ENCODE measurements at regions not wholly inside any gene's neighbourhood (a gene's known extent, or its start where the extent isn't known, plus 50 kb on each side); places are given as distances from the start of the nearest gene placed in this dataset.
"Not testable (repeated sequence)": the region's sequence is repeated elsewhere in the genome, so short reads cannot be mapped to it uniquely, and the experiment has no call there.

DNA sequence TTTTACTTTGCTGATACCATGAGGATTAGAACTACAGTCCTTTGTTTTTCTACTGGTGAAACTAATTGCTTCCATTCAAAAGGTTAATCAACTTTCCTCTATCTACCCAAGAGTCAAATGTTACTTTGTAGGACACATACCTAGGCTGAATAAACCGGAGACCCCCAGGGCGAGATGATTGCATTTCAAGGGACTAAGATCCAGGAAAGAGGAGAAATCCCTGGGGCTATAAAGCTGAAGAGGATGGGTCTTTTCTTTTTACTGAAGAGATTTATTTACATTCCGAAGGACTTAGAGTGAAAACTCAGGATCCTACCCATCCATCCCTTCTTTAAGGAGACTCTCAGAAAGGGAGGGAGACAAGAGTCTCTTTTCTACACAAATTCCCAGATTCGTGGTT lies 331.9 kb downstream of the CDH19 start:
- no peak for DNase-seq

DNA sequence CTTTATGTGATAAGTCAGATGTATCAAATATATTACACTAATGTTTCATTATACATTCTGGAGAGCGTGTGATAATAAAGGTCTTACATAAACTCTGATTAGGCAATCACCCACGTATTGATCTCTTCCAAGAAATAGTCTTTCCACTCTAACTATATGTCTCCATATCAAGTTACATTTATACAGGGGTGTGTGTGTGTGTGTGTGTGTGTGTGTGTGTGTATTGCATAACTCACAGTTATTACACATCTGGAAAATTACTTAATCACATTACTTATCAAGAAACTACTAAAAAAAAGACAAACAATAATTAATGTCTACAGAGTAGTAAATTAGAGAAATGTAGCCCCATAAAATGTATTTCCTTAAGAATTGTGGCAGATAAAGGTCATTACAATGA lies 339.8 kb downstream of the CDH19 start:
- no peak for DNase-seq

DNA sequence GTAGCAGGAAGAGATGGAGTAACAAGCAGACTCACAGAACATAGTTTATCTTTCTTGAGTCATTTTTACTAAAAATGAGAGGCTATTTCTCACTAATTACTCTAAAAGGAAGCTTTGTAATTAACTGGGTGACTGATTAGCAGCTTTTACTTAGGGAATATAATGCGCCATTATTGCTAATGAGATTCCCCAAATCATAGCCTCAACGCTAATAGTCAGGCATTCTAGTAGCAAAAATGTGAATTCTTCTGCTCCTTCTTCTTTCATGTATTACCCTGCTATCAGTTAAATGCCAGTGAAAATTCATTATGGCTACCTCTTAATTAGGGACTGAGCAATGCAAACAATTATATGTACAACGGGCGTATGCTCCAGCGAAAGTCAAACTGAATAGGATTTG lies 349.8 kb downstream of the CDH19 start:
- no peak for DNase-seq

DNA sequence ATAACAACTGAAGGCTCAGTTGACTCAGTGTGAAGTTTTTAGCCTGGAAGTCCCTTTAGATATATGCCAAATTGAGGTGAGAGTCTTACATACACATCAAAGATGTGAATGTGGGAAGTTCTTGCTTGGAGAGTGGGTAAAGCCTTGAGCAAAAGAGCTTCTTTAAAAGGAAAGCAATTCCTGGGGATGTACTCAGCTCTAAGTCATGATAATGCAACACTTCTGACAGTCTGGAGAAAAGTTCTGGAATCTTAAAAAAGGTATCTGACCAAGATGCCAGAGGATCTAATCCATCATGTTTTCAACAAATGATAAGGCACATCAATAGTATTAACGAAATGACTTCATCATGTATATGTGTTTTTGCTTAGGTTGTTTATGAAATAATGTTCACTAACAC lies 351.2 kb downstream of the CDH19 start:
- DNase-seq, result no peak

DNA sequence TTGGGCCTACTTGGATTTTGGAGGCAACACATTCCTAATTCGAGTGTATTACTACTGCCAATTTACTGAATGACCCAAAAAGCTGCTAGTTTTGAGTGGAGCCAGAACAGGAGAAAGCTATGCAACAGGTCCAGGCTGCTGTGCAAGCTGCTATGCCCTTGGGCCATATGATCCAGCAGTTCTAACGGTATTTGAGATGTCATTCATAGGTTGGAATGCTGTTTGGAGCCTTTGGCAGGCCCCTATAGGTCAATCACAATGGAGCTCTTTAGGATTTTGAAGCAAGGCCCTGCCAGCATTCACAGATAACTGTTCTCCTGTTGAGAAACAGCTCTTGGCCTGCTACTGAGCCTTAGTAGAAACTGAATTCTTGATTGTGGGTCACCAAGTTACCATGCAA lies 368.7 kb downstream of the CDH19 start:
- DNase-seq, result no peak

DNA sequence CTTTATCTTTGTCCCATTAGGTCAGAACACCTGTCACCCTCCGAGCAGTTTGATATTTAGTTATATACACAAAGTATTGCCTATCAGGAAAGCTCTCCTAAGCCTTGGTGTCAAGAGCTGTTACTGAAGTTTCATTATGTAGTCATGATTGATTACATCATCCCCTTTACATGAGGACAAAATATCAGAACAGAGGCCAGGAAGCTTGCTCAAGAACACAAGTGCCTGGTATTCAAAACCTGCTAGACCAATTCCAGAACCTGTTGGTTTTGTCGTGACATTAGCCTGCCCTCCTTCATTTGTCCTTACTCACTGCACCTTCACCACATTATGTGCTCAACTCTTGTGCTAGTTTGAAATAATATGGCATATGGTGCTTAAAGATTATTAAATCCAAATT lies 377.1 kb downstream of the CDH19 start:
- DNase-seq, result peak; percentile 8

DNA sequence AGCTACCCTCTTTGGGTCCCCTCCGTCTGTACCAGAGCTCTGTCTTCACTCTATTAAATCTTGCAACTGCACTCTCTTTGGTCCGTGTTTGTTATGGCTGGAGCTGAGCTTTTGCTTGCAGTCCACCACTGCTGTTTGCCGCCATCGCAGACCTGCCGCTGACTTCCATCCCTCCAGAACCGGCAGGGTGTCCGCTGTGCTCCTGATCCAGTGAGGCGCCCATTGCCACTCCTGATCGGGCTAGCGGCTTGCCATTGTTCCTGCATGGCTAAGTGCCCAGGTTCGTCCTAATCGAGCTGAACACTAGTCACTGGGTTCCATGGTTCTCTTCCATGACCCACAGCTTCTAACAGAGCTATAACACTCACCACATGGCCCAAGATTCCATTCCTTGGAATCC lies 380.6 kb downstream of the CDH19 start:
- DNase-seq, result not testable (repeated sequence)

DNA sequence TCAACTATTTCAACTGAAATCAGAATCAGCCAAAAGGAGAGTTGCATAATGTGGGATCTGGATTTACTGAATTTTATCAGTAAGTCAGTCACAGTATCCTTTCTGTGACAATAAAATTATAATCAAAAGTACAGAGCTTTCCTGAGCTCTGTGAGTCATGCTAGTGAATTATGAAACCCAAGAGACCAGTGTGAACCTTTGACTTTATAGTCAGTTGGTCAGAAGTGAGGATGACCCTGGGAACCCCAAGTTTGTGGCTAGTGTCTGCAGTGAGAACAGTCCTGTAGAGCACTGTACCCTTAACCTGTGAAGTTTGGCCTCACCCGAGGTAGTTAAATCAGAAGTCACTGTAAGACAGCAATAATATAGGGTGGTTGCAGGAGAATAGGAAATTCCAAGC lies 381.7 kb downstream of the CDH19 start:
- no peak for DNase-seq

DNA sequence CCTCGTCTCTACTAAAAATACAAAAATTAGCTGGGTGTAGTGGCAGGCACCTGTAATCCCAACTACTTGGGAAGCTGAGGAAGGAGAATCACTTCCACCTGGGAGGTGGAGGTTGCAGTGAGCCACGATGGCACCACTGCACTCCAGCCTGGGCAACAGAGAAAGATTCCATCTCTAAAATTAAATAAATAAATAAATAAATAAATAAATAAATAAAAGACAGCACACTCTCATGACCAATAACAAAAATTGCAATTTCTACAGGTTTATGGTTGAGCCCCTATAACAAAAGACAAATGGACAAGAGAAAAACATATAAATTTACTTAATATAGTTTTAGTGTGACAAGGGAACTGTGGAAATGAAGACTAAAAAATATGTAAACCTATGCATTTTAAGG lies 384.1 kb downstream of the CDH19 start:
- no peak for DNase-seq

DNA sequence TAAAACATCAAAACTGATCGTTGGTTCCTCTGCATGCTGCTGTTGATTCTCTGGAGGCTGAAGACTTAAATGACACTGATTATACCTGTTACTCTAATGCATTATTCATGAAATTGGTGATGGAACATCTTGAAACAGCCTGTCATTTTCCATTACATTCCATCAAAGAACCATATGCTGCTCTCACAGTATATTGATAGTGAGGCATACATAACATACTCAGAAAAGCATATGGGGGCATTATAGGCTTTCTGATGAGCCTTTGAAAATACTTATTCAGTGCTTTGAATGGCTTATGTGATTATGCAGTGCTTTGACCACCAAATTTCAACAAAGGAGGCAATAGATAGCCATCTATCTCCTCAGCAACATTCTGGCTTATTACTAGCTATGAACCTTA lies 392.1 kb downstream of the CDH19 start:
- no peak for DNase-seq

DNA sequence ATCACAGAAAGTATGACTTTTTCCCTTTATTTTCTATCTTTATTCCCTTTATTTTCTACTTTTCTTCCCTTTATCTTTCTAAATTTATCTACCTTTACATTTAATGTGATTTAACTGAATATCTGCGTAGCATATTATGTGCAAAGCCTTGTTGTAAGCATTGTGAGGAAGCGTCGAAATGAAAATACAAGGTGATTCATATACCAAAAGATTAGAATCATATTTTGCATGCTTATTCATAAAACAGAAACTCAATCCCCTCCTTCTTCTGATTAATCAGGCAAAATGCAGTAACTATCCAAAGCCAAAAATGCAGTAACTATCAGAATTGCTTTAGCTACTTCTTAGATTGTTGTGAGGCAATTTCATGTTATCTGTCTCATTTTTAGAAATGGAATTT lies 393.0 kb downstream of the CDH19 start:
- no peak for DNase-seq

DNA sequence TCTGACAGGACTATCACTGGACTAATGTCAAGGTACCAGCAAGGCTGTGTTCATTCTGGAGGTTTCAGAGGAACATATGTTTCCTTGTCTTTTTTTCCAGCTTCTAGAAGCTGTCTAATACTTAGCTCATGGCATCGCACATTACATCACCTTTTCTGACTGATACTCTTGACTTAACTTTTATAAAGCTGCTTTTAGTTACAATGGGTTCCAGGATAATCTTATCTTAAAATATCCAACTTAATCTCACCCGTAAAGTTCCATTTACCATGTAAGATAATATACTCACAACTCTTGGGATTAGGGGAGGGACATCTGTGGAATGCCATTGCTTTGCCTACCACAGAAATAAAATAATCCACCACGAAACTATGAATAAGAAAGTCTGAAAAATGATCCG lies 394.2 kb downstream of the CDH19 start:
- DNase-seq, result no peak

DNA sequence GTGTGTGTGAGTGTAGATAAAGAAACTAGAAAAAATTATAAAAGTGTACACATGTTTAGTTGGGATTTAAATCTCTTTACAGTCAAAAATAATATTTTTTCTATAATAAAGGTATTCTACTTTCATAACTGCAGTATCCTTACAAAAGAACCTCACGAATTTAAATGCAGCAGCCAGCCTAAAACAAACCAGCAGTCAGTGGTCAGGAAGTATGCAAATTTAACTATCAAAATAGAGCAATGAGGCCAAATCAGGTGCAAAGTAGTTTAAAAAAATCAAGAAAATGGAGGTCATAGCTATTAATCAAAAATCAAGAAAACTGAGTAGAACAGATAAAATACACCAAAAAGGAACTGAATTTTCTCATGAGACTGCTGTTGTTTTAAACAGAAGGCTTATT lies 407.1 kb downstream of the CDH19 start:
- DNase-seq, result no peak

DNA sequence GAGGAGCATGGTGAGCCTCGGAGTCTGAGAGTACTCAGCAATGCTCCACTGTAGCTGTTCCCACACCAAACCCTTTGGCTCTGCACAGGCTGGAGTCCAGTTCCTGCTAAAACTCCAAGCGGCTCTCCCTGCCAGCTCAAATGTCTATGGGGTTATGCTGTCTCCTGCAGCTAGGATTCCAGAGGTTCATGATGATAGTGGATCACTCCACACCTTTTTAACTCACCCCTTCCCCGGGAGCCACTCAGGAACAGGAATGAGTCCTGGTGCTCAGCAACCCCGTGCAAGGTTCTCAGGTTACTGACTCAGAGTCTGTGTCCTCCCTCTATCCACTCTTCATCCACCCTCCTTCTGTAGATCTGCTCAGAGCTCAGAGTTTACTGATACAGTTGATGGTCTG lies 410.0 kb downstream of the CDH19 start:
- DNase-seq, result no peak

DNA sequence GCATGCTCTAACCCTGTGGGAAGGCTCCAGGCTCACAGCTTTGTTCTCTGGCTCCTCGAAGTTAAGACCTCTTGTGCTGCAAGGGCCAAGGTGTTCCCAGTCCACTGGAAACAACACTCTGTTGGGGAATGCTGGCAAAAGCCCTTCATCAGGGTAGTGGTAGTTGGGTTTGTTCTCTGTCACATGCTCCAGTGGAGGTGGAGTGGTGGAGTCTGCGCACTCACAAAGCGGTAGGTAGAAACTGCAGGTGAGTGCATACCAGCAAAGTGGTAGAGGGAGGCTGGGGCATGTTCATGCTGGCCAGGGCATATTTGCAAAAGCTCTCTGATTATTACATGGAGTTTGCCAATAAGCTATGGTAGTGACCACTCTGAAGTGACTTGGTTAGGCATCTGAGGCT lies 410.5 kb downstream of the CDH19 start:
- no peak for DNase-seq

DNA sequence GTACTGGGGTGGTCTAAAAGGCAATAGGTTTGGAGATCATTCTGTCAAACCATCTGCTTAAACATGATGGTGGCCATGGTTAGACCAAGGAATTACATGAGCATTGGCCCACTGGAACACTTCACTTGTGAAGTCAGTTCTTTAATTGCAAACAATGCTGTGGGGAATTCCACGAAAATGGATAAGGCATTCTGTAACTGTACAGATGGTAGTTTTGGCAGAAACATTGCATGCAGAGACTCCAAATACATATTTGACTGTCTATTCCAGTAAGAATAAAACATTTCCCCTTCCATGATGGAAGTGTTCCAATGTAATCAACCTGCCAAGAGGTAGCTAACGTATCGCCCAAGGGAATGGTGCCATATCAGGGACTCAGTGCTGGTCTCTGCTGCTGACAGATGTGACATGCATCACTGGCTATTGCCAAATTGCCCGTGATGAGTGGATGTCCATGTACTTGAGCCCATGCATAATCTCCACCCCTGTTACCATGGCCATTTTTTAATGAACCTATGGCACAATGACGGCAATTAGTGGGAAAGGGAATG lies 417.9 kb downstream of the CDH7 start:
- DNase-seq, result peak; percentile 74

DNA sequence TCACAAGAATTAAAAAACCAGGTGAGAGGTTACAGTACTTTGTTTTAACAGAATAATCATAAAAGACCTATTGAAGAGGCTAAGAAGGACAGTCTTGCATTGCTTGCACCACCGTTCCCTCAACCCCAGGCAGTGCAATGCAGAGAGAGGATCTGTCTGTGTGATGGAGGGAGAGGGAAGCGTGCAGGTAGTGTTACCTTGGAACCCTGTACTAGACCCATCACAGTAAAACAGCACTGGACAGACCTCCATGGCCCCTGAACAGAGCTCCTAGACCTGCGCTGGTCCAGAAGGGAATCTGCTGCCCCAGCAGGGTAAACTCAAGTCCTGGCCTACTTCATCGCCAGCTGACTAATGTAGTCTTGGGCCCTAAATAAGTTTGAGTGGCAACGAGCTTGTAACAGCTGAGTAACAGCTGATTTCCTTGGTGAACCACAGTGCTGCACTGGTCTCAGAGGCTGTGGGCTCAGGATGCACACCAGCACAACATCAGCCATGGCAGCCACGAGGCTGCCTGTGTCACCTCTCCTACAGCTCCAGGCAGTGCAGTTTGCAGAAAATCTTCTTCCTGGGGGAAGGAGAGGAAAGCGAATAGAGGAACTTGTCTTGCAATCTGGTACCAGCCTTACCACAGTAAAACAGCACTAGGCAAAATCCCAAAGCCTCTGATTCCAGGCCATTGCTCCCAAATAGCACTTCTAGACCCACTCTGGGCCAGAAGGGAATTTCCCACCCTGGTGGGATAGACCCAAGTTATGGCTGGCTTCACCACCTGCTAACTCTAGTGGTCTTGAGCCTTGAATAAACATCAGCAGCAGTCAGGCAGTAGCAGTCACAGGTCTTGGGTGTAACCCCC lies 417.2 kb downstream of the CDH7 start:
- no peak for DNase-seq

DNA sequence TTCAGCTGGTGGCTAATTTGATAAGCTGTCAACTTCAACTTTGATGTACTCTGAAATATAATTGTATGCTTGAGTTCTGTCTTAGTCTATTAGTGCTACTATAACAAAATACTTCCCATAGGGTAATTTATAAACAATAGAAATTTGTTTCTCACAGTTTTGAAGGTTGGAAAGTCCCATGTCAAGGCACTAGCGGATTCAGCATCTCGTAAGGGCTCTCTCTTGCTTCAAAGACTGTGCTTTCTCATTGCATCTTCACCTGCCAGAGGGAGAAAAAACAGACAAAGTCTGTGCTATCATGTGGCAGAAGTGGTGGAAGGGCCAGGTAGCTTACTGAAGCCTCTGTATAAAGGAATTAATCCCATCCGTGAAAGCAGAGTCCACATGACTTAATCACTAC lies 409.2 kb downstream of the CDH7 start:
- DNase-seq, result no peak

DNA sequence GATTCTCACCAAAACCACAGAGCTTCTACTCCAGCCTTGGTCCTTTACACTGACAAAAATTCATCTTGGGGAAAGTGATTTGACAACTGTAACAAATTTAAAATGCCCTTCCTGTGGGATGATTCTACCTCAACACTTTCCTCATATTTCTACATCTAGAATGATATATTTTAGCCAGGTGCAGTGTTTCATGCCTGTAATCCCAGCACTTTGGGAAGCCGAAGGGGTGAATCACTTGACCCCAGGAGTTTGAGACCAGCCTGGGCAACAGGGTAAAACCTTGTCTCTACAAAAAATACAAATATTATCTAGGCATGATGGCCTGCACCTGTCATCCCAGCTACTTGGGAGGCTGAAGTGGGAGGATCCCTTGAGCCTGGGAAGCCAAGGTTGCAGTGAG lies 408.6 kb downstream of the CDH7 start:
- DNase-seq, result no peak

DNA sequence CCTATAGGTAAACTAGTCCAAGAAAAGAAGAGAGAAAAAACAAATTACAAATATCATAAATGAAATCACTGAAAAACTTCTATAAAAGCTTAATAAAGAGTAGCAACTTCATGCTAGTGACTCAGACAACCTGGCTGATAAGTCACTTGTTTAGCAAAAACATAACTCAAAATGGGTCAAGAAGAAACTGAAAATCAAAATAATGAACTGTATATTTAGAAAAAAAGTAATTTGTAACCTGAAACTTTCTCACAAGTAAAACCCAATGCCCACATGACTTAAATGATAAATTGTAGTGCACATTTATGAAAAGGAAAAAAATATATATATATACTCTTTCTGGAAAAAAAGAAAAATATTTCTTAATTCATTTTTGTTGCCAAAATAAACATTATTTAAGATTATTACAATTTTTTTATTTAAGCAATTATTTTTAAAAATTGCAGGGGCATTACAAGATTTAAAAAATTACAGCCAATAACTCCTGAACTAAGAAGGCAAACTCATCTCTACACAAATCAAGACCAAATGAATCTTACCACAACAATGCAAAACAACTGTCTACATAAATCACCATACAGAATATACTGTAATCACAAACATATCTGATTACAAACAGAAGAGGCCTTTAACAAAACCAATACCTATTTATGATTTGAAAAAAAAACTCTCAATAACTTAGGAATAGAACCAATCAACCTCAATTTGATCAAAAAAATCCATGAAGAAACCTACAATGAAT lies 406.3 kb downstream of the CDH7 start:
- DNase-seq, result no peak

DNA sequence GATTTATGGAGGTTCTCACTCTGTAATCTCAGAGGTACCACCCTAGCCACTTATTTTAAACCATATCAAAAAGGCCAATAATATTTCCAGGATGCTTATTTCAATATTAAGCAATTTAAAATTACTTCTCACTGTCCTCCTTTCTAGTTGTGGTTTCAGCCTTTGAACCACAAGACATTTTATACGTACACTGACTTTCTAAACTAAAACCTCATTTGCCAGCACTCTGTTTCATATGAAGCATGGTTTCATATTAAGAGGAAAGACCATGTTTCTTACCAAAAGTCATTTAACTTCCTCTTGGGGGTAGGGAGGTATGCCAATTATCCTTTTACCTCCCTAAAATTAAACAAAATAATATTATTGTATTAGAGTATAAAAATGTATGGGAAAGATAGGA lies 399.8 kb downstream of the CDH7 start:
- no peak for DNase-seq

DNA sequence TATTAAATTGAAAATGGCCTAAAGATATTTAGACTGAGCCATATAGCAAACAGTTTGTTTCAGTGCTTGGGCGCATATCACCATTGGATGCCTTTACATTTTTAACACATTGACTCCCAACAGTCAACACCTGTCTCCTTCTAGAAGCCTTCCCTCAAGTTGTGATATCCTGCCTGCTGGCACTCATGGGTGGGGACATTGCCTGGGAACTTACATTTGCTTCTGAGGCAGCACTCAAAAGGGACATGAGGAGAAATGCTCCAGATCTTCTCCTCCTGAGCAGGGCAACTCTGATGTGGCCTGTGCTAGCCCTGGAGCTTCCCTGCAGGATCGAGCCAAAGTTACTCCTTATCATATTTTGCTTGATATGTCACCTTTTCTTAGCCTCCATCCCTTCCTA lies 392.2 kb downstream of the CDH7 start:
- no peak for DNase-seq

DNA sequence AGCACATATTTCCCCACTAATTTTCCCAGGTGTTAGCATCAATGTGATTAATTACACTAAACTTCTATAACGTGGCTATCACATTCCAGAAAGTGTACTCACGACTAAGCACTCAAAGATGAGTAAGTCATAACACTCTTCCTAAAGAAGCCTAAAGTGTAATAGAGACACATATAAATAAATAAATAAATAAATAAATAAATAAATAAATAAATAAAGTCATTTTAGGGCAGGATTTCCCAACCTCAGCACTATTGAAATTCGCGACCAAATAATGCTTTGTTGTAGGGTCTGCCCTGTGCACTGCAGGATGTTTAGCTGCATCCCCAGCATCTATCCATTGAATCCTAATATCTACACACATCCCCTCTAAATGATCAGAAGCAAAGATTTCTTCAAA lies 390.9 kb downstream of the CDH7 start:
- no peak for DNase-seq

DNA sequence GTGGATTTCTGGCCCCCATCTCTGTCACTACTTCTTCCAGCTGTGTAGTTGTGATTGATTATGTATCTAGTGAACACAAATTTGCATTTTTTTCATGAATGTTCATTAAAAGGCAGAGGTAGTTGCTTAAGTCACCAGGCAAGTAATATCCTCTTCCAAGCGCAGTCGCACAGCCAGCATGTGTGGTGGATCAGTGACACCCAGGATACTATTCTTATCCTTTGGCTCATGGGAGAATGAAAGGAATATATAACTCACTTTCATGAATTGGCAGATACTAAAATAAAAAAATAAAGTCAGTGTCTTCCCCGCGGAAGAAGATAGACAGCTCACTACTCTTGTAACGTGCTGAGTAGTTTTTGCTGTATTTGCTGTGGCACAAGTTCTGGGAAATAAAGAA lies 387.8 kb downstream of the CDH7 start:
- no peak for DNase-seq

Data from NCI-H2171 treated with DMSO at 0.1 percent for 48 hours (cell line).